Fibroblast of skin of abdomen (primary cell): ENCODE measurements at regions not wholly inside any gene's neighbourhood (a gene's known extent, or its start where the extent isn't known, plus 50 kb on each side); places are given as distances from the start of the nearest gene placed in this dataset.
A peak's percentile ranks its signal among the peaks of the same experiment; 100 is the strongest.

Experiments used
- DNase-seq: peaks from one replicate; pipeline ENCODE4 v3.0.0-alpha.2; 2013

- DNase-seq: peak; percentile 58
Measured at GRCh38 chr19:31160336-31160926, 188.8 kb downstream of the TSHZ3 start.

- DNase-seq: no peak
Measured at GRCh38 chr19:31154021-31154420, 195.2 kb downstream of the TSHZ3 start.

GRCh38 chr19:31152906-31153305 is 196.3 kb downstream of the TSHZ3 start:
- DNase-seq: peak; percentile 25

- DNase-seq: peak; percentile 82
Measured at GRCh38 chr19:31149441-31149941, 199.7 kb downstream of the TSHZ3 start.

GRCh38 chr19:31148671-31149070 is 200.6 kb downstream of the TSHZ3 start:
- DNase-seq: no peak

- no peak for DNase-seq
Measured at GRCh38 chr19:31147234-31147633, 202.0 kb downstream of the TSHZ3 start.

- no peak for DNase-seq
Measured at GRCh38 chr19:31146546-31147183, 202.6 kb downstream of the TSHZ3 start.

GRCh38 chr19:31146015-31146414 is 203.2 kb downstream of the TSHZ3 start:
- DNase-seq: no peak

- DNase-seq: no peak
Measured at GRCh38 chr19:31145007-31145406, 204.2 kb downstream of the TSHZ3 start.

- DNase-seq: no peak
Measured at GRCh38 chr19:31144075-31144870, 205.0 kb downstream of the TSHZ3 start.

GRCh38 chr19:31141301-31141700 is 207.9 kb downstream of the TSHZ3 start:
- DNase-seq: no peak

GRCh38 chr19:31140717-31141116 is 208.5 kb downstream of the TSHZ3 start:
- peak; percentile 79 for DNase-seq

GRCh38 chr19:31139871-31140505 is 209.2 kb downstream of the TSHZ3 start:
- DNase-seq: peak; percentile 88

- no peak for DNase-seq
Measured at GRCh38 chr19:31138077-31138476, 211.2 kb downstream of the TSHZ3 start.

- no peak for DNase-seq
Measured at GRCh38 chr19:31135841-31136240, 213.4 kb downstream of the TSHZ3 start.

GRCh38 chr19:31132753-31133110 is 216.5 kb downstream of the TSHZ3 start:
- no peak for DNase-seq

- DNase-seq: no peak
Measured at GRCh38 chr19:31128291-31128690, 220.9 kb downstream of the TSHZ3 start.

GRCh38 chr19:31127134-31127967 is 221.9 kb downstream of the TSHZ3 start:
- DNase-seq: peak; percentile 98

GRCh38 chr19:31126236-31126635 is 223.0 kb downstream of the TSHZ3 start:
- DNase-seq: no peak

GRCh38 chr19:31125071-31125470 is 224.2 kb downstream of the TSHZ3 start:
- DNase-seq: no peak

- no peak for DNase-seq
Measured at GRCh38 chr19:31121501-31121900, 227.7 kb downstream of the TSHZ3 start.

GRCh38 chr19:31120952-31121351 is 228.3 kb downstream of the TSHZ3 start:
- DNase-seq: no peak
